AG09319 (cell line): ENCODE measurements at regions not wholly inside any gene's neighbourhood (a gene's known extent, or its start where the extent isn't known, plus 50 kb on each side); places are given as distances from the start of the nearest gene placed in this dataset.
A peak's percentile ranks its signal among the peaks of the same experiment; 100 is the strongest.
"Not testable (repeated sequence)": the region's sequence is repeated elsewhere in the genome, so short reads cannot be mapped to it uniquely, and the experiment has no call there.

Source experiments
- DNase-seq: peaks from one replicate; pipeline ENCODE4 v3.0.0-alpha.2; 2010; ENCODE audit warnings: low read depth; ENCODE audit errors: extremely low read depth
- TF ChIP-seq, protein P1 (sequence below): IDR thresholded peaks from 2 replicates; pipeline ENCODE4 v1.5.1; 2011; ENCODE audit warnings: low read depth, mild to moderate bottlenecking, inconsistent platforms, low read length, moderate library complexity

DNA sequence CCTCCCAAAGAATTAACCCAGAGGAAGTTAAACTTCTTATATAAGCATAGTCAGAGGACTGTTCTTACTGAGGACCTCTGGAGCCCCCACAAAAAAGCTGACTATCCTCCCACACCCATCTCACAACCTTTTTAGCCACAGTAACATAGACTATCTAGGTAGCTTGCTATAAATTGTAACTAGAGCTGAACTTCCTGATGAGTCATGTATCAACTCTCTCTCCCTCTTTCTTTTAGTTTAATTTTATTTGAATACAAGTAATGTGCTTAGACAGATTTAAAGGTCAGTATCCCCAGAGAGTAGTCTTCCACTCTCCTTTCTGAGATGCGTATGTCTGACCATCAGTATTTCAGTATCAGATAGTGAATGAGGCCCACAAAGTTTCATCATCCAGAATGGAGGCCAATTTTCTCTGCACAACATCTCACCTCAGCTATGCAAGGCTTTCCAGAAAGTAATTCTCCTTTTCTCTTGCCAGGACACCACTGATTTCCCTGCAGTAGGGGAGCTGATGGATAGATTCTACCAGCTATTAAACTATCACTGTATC is 104.0 kb upstream of the MYRIP start:
- TF ChIP-seq, protein P1, sequence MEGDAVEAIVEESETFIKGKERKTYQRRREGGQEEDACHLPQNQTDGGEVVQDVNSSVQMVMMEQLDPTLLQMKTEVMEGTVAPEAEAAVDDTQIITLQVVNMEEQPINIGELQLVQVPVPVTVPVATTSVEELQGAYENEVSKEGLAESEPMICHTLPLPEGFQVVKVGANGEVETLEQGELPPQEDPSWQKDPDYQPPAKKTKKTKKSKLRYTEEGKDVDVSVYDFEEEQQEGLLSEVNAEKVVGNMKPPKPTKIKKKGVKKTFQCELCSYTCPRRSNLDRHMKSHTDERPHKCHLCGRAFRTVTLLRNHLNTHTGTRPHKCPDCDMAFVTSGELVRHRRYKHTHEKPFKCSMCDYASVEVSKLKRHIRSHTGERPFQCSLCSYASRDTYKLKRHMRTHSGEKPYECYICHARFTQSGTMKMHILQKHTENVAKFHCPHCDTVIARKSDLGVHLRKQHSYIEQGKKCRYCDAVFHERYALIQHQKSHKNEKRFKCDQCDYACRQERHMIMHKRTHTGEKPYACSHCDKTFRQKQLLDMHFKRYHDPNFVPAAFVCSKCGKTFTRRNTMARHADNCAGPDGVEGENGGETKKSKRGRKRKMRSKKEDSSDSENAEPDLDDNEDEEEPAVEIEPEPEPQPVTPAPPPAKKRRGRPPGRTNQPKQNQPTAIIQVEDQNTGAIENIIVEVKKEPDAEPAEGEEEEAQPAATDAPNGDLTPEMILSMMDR = no peak
- peak; percentile 59 for DNase-seq

DNA sequence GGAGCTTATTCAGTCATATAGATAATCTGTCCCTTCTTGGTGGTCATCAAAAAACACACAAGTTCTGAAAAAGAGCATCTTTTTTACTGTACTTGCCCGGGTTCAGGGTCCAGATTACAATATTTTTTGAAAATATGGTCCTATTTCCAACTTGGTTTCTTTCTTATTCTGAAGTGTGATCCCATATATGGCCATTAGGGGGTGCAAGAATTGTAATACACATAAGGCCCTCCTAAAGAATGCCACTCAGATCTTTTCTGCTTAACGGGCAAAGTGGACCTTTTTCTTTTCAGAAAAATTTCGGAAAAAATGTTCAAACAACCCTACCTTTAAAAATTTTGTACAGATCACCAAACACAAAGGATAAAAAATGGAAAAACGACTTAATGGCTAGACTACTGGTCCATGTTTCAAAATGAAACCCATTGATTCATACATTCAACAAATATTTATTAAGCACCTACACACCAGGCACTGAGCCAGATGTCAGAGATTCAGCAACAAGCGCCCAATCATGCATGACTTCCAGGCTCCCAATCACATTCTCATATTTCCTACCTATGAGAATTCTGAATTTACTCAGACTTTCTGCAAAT is 102.0 kb upstream of the MYRIP start:
- peak; percentile 10 for DNase-seq
- TF ChIP-seq, protein P1 = peak; percentile 56

DNA sequence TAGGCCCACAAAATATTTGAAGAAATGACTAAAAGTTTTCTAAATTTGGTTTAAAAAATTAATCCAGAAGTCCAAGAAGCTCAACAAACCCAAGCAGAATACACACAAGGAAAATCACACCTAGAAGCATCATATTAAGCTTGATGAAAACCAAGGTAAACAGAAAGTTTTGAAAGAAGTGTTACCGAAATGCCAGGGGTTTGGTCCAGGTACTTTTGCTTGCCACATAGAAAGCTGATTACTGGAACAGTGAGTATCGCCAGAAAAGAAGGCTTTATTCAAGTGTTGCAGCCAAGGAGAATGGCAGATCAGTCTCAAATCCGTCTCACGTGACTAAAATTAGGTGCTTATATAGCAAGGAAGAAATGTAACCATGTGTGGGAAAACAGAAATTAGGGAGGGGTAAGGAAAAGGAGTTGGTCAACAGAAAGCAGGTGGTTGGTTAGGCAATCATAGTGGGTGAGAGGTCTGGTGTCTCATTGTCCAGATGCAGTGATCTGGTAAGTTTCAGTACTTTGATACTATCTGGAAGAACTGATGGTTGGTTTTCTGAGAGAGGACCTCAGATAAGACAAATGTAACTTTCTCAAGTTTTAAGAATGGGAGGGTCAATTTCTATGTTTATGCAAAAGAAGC is 96.9 kb upstream of the MYRIP start:
- TF ChIP-seq, protein P1 = no peak

DNA sequence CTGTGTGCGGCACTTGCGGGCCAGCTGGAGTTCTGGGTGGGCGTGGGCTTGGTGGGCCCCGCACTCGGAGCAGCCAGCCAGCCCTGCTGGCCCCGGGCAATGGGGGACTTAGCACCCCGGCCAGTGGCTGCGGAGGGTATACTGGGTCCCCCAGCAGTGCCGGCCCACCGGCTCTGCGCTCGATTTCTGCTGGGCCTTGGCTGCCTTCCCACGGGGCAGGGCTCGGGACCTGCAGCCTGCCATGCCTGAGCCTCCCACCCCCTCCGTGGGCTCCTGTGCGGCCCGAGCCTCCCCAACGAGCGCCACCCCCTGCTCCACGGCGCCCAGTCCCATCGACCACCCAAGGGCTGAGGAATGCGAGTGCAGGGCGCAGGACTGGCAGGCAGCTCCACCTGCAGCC is 96.1 kb upstream of the MYRIP start:
- not testable (repeated sequence) for DNase-seq

More for the DNA sequence above, 96.9 kb upstream of the MYRIP start:
- DNase-seq = no peak

DNA sequence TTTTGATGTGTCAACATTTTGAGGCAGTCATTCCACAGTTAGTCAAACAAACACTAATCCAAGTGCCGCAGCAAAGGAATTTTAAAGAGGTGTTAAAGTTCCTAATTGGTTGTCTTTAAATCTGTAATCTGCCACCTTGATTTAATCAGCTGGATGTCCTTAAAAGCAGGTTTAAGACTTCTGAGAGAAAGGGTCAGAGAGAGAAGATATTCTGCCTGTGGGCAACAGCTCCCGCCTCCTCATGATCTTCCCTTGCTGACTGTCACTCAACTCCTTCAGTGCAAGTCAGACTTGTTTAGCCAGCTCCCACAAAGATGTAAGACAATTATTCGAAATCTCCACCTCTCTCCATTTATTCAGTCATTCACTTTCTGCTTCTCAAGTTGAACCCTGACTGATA is 92.6 kb upstream of the MYRIP start:
- TF ChIP-seq, protein P1 = no peak

DNA sequence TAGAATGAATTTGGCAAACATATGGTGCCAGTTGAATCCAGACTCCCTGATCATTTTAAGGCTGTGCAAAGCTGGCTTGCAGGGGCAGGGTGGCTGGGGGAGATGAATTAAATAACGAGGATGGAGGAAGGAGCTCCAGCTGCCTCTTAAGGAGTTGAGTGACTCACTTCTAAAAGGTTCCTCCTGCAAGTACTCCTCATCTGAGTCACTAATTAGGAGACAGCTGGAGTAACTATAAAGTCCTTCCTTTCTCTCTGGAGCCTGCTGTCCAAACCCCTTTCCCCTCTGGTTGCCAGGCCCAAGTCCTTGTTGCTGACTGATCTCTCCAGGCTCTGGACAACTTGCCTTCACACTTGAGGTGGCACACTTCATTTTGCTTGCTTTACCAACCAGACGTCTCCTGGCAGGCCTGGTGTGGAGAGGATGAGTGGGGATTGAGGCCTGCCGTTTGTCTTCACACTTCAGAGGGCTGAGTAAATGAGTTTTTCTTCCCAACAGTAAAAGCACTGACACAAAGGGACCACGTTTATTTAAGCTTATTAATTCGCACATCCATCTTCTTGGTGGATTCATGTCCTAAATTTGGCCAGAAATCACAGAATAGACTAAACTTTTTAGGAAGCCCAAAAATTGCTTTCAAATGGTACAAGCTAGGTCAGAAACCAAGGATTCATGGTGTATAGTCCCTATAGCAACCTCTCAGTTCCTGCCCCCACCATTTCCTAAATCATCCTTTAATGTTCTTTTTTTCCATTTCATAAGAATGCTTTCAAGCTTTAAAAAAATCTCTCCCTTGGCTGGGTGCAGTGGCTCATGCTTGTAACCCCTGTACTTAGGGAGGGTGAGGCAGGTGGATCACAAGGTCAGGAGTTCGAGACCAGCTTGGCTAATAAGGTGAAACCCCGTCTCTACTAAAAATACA is 90.5 kb upstream of the MYRIP start:
- TF ChIP-seq, protein P1 = no peak
- peak; percentile 15 for DNase-seq

More for the DNA sequence above, 92.6 kb upstream of the MYRIP start:
- DNase-seq = no peak

DNA sequence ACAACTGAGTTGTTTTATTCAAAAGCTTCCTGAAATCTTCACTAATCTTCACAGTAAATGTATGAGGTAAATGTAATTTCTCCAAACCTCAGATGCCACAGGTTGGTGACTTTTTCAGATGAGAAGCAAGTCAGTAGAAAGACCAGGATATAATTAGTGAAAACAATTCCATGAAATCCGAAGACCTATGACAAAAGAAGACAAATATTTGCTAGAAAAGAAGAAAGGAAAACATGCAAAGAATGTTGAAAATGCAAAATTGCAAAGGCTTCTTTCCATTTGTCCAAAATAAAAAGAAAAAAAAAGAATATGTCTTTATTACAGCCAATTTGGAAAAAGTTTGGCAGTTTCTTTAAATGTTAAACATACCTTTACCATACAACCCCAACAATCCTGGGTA is 88.3 kb upstream of the MYRIP start:
- no peak for DNase-seq
- TF ChIP-seq, protein P1 = no peak
